ENCODE measurements at regions not wholly inside any gene's neighbourhood (a gene's known extent, or its start where the extent isn't known, plus 50 kb on each side); places are given as distances from the start of the nearest gene placed in this dataset.

DNA sequence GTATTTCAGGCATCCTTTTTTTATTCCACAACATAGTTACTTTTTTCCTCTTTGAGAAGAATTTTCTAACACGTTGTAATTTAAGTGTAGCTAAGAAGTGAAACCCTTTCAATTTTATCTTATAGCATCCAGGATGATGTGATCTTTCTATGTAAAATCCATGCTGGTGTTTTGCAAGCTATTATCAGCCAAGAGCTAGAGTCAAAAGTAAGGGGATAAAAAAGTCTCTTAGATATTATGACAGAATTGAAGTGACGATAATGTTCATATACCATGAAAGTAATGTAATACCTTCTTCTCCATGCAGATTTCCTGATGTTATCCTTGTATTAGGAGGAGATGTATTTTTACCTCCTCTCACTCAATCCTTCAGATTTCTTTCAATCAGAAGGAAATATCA lies 64.2 kb upstream of the MBL2 start:
- no peak overlapping the region for H3K4me3 ChIP-seq (replicated peaks in 1 of 2; ENCODE audit: low read depth in 2 of 2, low read length in 2 of 2)
- TF ChIP-seq CTCF (IDR thresholded peaks at IDR 0.05; ENCODE audit: low read depth, low read length), result no peak
- DNase-seq (ENCODE audit: low read depth in 2 of 2), result no peak

Measured in cardiac fibroblast (primary cell).